Lower leg skin (tissue), 3 donors: ENCODE measurements at regions not wholly inside any gene's neighbourhood (a gene's known extent, or its start where the extent isn't known, plus 50 kb on each side); places are given as distances from the start of the nearest gene placed in this dataset.

Experiments used
- POLR2A ChIP-seq, 2 donors: fragments of 450-650 bp; IDR thresholded peaks; one replicate each; pipeline ENCODE4 v1.6.1; 2016 to 2017; ENCODE audit warnings: antibody characterized with exemption in 2 of 2, mild to moderate bottlenecking in 1 of 2, moderate library complexity in 1 of 2
- TF ChIP-seq, protein P1 (sequence below), 3 donors: fragments of 450-650 bp; IDR thresholded peaks; one replicate each; pipeline ENCODE4 v1.5.1; 2016; ENCODE audit warnings: antibody characterized with exemption in 3 of 3, mild to moderate bottlenecking in 3 of 3, moderate library complexity in 2 of 3

DNA sequence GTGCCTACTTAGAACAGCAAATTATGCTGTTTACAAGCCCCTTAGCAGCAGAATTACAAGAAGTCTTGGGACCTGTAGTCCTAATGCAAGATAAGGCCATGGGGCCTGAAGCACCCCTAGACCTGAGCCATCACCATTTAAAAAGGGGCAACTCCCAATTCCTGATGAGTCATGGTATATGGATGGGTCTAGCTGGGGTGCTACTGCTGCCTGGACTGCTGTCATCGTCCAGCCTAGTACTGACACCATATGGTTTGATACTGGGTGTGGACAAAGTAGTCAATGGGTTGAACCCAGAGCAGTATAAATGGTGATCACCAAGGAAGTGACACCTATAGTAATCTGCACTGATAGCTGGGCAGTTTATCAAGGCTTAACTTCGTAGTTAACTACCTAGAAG, 450.0 kb downstream of the IPMK start:
- no peak for TF ChIP-seq POLR2A (IDR thresholded peaks at IDR 0.05)
- TF ChIP-seq, protein P1, sequence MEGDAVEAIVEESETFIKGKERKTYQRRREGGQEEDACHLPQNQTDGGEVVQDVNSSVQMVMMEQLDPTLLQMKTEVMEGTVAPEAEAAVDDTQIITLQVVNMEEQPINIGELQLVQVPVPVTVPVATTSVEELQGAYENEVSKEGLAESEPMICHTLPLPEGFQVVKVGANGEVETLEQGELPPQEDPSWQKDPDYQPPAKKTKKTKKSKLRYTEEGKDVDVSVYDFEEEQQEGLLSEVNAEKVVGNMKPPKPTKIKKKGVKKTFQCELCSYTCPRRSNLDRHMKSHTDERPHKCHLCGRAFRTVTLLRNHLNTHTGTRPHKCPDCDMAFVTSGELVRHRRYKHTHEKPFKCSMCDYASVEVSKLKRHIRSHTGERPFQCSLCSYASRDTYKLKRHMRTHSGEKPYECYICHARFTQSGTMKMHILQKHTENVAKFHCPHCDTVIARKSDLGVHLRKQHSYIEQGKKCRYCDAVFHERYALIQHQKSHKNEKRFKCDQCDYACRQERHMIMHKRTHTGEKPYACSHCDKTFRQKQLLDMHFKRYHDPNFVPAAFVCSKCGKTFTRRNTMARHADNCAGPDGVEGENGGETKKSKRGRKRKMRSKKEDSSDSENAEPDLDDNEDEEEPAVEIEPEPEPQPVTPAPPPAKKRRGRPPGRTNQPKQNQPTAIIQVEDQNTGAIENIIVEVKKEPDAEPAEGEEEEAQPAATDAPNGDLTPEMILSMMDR (IDR thresholded peaks at IDR 0.05): no peak
